Liver (tissue), 8 donors: ENCODE measurements at regions not wholly inside any gene's neighbourhood (a gene's known extent, or its start where the extent isn't known, plus 50 kb on each side); places are given as distances from the start of the nearest gene placed in this dataset.

Experiments used
- DNase-seq: peaks from one replicate; pipeline ENCODE4 v3.0.0-alpha.2; 2017; ENCODE audit warnings: low spot score
- H3K27ac ChIP-seq, 2 donors: one replicate each; pipeline ENCODE4 v1.7.0; 2013; ENCODE audit warnings: inconsistent platforms in 2 of 2, low read length in 2 of 2, control low read depth in 1 of 2, low read depth in 1 of 2, mild to moderate bottlenecking in 1 of 2
- H3K27me3 ChIP-seq, 4 donors: one replicate each; pipeline versions ENCODE4 v1.6.1 to v1.7.0; 2013; ENCODE audit warnings: low read length in 3 of 4, inconsistent platforms in 1 of 4, mild to moderate bottlenecking in 1 of 4, moderate library complexity in 1 of 4; ENCODE audit not compliant: control insufficient read depth in 4 of 4, insufficient read depth in 4 of 4
- H3K36me3 ChIP-seq, 4 donors: one replicate each; pipeline versions ENCODE4 v1.6.1 to v1.7.0; 2013; ENCODE audit warnings: low read length in 3 of 4, mild to moderate bottlenecking in 3 of 4, low read depth in 1 of 4, moderate library complexity in 1 of 4; ENCODE audit not compliant: control insufficient read depth in 4 of 4, insufficient read depth in 3 of 4
- H3K4me1 ChIP-seq, 4 donors: one replicate each; pipeline versions ENCODE4 v1.6.1 to v1.7.0; 2013; ENCODE audit warnings: low read length in 3 of 4, mild to moderate bottlenecking in 3 of 4, moderate library complexity in 1 of 4; ENCODE audit not compliant: control insufficient read depth in 4 of 4, insufficient read depth in 4 of 4
- H3K4me3 ChIP-seq, 3 donors: one replicate each; pipeline versions ENCODE4 v1.6.1 to v1.7.0; 2013; ENCODE audit warnings: low read length in 3 of 3, control low read depth in 1 of 3, low read depth in 1 of 3, mild to moderate bottlenecking in 1 of 3
- H3K9ac ChIP-seq, 2 donors: one replicate each; pipeline ENCODE4 v1.7.0; 2013; ENCODE audit warnings: low read length in 2 of 2, mild to moderate bottlenecking in 2 of 2, moderate library complexity in 2 of 2, control low read depth in 1 of 2, low read depth in 1 of 2
- H3K9me3 ChIP-seq, 4 donors: one replicate each; pipeline versions ENCODE4 v1.6.1 to v1.7.0; 2013; ENCODE audit warnings: low read length in 3 of 4; ENCODE audit not compliant: control insufficient read depth in 4 of 4
- ATF3 ChIP-seq: IDR thresholded peaks from 2 replicates; pipeline ENCODE4 v1.6.1; 2016; ENCODE audit warnings: antibody characterized with exemption
- CTCF ChIP-seq: fragments of 150-350 bp; IDR thresholded peaks from 2 replicates; pipeline ENCODE4 v1.5.1; 2017; ENCODE audit warnings: improper control_type of control experiment, low read depth, low read length; ENCODE audit not compliant: missing input control
- EGR1 ChIP-seq, 2 donors: IDR thresholded peaks; 2 replicates each; pipeline ENCODE4 v1.6.1; 2016 to 2018; ENCODE audit warnings: antibody characterized with exemption in 2 of 2, low read depth in 2 of 2
- FOXA1 ChIP-seq: IDR thresholded peaks from 2 replicates; pipeline ENCODE4 v1.6.1; 2016; ENCODE audit warnings: antibody characterized with exemption
- FOXA2 ChIP-seq: IDR thresholded peaks from 2 replicates; pipeline ENCODE4 v1.6.1; 2016; ENCODE audit warnings: antibody characterized with exemption
- GABPA ChIP-seq, 2 donors: IDR thresholded peaks in 1 of 2; conservative IDR thresholded peaks in 1 of 2; 2 replicates each; pipeline ENCODE4 v1.6.1; 2016; ENCODE audit warnings: antibody characterized with exemption in 2 of 2, mild to moderate bottlenecking in 1 of 2, moderate library complexity in 1 of 2
- HNF4A ChIP-seq, 2 donors: conservative IDR thresholded peaks; 2 replicates each; pipeline ENCODE4 v1.6.1; 2016; ENCODE audit warnings: antibody characterized with exemption in 2 of 2, mild to moderate bottlenecking in 2 of 2
- HNF4G ChIP-seq: IDR thresholded peaks from 2 replicates; pipeline ENCODE4 v1.6.1; 2016; ENCODE audit warnings: antibody characterized with exemption
- JUND ChIP-seq, 2 donors: IDR thresholded peaks; 2 replicates each; pipeline ENCODE4 v1.6.1; 2016; ENCODE audit warnings: antibody characterized with exemption in 2 of 2
- MAX ChIP-seq: IDR thresholded peaks from 2 replicates; pipeline ENCODE4 v1.6.1; 2016; ENCODE audit warnings: antibody characterized with exemption
- NR2F2 ChIP-seq: IDR thresholded peaks from 2 replicates; pipeline ENCODE4 v1.6.1; 2016; ENCODE audit warnings: antibody characterized with exemption
- RAD21 ChIP-seq, 2 donors: IDR thresholded peaks; 2 replicates each; pipeline ENCODE4 v1.6.1; 2016; ENCODE audit warnings: antibody characterized with exemption in 2 of 2, mild to moderate bottlenecking in 2 of 2
- REST ChIP-seq: IDR thresholded peaks from 2 replicates; pipeline ENCODE4 v1.6.1; 2016; ENCODE audit warnings: antibody characterized with exemption, mild to moderate bottlenecking
- RXRA ChIP-seq, 2 donors: IDR thresholded peaks; 2 replicates each; pipeline ENCODE4 v1.6.1; 2017 to 2018; ENCODE audit warnings: antibody characterized with exemption in 2 of 2, mild to moderate bottlenecking in 1 of 2
- SP1 ChIP-seq: IDR thresholded peaks from 2 replicates; pipeline ENCODE4 v1.6.1; 2018; ENCODE audit warnings: antibody characterized with exemption, mild to moderate bottlenecking
- YY1 ChIP-seq: IDR thresholded peaks from 2 replicates; pipeline ENCODE4 v1.6.1; 2016; ENCODE audit warnings: antibody characterized with exemption, mild to moderate bottlenecking
- ZBTB33 ChIP-seq: IDR thresholded peaks from 2 replicates; pipeline ENCODE4 v1.6.1; 2016; ENCODE audit warnings: antibody characterized with exemption
- WGBS: extraction: QIAGEN DNeasy Blood & Tissue Kit; methylation state at CpG from one replicate; pipeline ENCODE4 v1.1.7; 2013; 5-methylcytosine and 5-hydroxymethylcytosine counted together
- donor health status: healthy.
- donor health status: healthy.
- donor health status: healthy.
- donor health status: healthy.
- donor health status: healthy.

GRCh38 chr3:76585794-76586392, 454.0 kb upstream of the ROBO2 start:
- Histone ChIP-seq H3K9ac (no peak overlapping the region), H3K27ac (no peak overlapping the region), H3K4me3 (no peak overlapping the region), H3K27me3 (no peaks in the 10 kb centered on the region), H3K4me1 (no peaks in the 10 kb centered on the region), H3K9me3 (no peaks in the 10 kb centered on the region), H3K36me3 (no peaks in the 10 kb centered on the region)
- 42% methylated on average over 2 of the region's 2 CpGs for WGBS
- no peak for DNase-seq
- TF ChIP-seq HNF4A (conservative IDR thresholded peaks at IDR 0.05) (no peak), HNF4G (no peak), ZBTB33 (no peak), RAD21 (IDR thresholded peaks at IDR 0.05) (peak; percentile 51 to 55), MAX (no peak), ATF3 (no peak), CTCF (peak; percentile 40), JUND (IDR thresholded peaks at IDR 0.05) (no peak), SP1 (no peak), NR2F2 (no peak)

GRCh38 chr3:76586471-76586870, 453.4 kb upstream of the ROBO2 start:
- H3K27ac ChIP-seq, result no peak overlapping the region
- no peaks in the 10 kb centered on the region for H3K36me3 ChIP-seq
- TF ChIP-seq REST (no peak), RXRA (IDR thresholded peaks at IDR 0.05) (no peak), HNF4A (conservative IDR thresholded peaks at IDR 0.05) (no peak), SP1 (no peak), YY1 (no peak), EGR1 (IDR thresholded peaks at IDR 0.05; ENCODE audit: low read depth in 2 of 2) (no peak), ZBTB33 (no peak), FOXA2 (no peak), MAX (no peak), NR2F2 (no peak), ATF3 (no peak), GABPA (IDR thresholded peaks at IDR 0.05 in 1 of 2, conservative IDR thresholded peaks at IDR 0.05 in 1 of 2) (no peak), FOXA1 (no peak), HNF4G (no peak)
- no peak overlapping the region for H3K4me3 ChIP-seq
- no peak for DNase-seq
- H3K4me1 ChIP-seq, result no peaks in the 10 kb centered on the region
- no peaks in the 10 kb centered on the region for H3K27me3 ChIP-seq
- H3K9me3 ChIP-seq, result no peaks in the 10 kb centered on the region
- no peak overlapping the region for H3K9ac ChIP-seq
